ENCODE measurements at regions not wholly inside any gene's neighbourhood (a gene's known extent, or its start where the extent isn't known, plus 50 kb on each side); places are given as distances from the start of the nearest gene placed in this dataset.

- TF ChIP-seq CTCF (conservative IDR thresholded peaks at IDR 0.05; ENCODE audit: low read depth, low read length) (no peak), EZH2phosphoT487 (IDR thresholded peaks at IDR 0.05; ENCODE audit: borderline replicate concordance, low read length) (no peak), EZH2 (IDR thresholded peaks at IDR 0.05; ENCODE audit: low read length, unreplicated experiment) (no peak)
Observed at GRCh38 chr1:221449194-221449593, 292.7 kb downstream of the DUSP10 start.

All from PC-3 (cell line).